ENCODE measurements at regions not wholly inside any gene's neighbourhood (a gene's known extent, or its start where the extent isn't known, plus 50 kb on each side); places are given as distances from the start of the nearest gene placed in this dataset.

DNA sequence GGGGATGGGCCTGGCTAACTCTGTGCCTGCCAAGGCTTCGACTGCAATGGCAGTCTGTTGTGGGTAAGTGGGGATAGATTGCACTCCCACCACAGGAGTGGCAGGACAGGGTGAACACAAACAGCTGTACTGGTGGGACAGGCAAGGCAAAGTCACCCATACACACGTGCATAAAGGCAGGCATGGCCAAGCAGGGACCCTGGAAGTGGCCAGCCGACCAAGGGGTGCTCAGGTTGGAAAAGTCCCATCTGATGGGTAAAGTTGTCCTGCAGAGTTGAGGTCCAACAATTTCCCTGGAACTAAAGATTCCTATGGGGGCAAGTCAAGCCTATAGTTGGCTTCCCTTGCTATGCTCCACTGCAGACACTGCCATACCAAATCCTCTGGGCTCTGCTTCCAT is 1961.9 kb upstream of the ADGRL3 start:
- TF ChIP-seq, protein P1, sequence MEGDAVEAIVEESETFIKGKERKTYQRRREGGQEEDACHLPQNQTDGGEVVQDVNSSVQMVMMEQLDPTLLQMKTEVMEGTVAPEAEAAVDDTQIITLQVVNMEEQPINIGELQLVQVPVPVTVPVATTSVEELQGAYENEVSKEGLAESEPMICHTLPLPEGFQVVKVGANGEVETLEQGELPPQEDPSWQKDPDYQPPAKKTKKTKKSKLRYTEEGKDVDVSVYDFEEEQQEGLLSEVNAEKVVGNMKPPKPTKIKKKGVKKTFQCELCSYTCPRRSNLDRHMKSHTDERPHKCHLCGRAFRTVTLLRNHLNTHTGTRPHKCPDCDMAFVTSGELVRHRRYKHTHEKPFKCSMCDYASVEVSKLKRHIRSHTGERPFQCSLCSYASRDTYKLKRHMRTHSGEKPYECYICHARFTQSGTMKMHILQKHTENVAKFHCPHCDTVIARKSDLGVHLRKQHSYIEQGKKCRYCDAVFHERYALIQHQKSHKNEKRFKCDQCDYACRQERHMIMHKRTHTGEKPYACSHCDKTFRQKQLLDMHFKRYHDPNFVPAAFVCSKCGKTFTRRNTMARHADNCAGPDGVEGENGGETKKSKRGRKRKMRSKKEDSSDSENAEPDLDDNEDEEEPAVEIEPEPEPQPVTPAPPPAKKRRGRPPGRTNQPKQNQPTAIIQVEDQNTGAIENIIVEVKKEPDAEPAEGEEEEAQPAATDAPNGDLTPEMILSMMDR (IDR thresholded peaks at IDR 0.05): no peak
- TF ChIP-seq POLR2A (IDR thresholded peaks at IDR 0.05): no peak

Measured in Peyer's patch (tissue), 4 donors.